Fibroblast of skin of abdomen (primary cell): ENCODE measurements at regions not wholly inside any gene's neighbourhood (a gene's known extent, or its start where the extent isn't known, plus 50 kb on each side); places are given as distances from the start of the nearest gene placed in this dataset.
A peak's percentile ranks its signal among the peaks of the same experiment; 100 is the strongest.

Experiments used
- DNase-seq: peaks from one replicate; pipeline ENCODE4 v3.0.0-alpha.2; 2013

DNA sequence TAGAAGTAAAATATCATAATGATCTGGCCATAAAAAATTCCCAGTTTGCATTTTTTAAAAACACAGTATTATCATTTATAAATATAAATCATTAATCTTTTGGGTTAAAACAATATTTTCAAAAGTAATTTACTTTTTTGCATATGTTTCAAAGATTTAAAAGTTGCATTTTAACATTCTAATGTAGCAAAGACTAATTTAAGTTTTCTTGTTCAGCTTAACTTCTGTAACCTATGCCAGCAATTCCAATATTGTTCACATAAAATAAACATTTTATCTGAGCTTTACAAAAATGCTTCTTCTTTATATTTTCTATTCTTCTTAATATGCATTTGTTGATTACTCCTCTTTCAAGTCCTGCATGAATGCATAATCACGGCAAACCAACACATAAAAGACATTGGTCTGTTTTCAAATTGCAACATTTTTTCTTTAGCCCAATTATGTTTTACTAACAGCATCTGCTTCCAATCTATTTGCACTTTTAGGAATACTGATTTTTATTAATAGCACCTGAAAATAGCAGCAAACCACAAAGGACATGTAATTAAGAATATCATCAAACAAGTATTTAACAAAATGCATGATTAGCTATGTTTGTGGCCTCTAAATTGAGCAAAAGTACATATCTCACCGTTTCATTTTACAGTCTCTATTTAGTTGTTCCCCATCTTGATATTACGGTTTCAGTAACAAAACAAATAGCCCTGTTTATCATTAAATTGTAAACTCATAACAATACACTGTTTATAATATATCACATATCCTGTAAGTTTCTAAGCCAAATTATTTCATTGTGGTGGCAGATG, 286.9 kb upstream of the NFE2L3 start:
- no peak for DNase-seq

GRCh38 chr7:25868509-25868908, 283.5 kb upstream of the NFE2L3 start:
- no peak for DNase-seq

DNA sequence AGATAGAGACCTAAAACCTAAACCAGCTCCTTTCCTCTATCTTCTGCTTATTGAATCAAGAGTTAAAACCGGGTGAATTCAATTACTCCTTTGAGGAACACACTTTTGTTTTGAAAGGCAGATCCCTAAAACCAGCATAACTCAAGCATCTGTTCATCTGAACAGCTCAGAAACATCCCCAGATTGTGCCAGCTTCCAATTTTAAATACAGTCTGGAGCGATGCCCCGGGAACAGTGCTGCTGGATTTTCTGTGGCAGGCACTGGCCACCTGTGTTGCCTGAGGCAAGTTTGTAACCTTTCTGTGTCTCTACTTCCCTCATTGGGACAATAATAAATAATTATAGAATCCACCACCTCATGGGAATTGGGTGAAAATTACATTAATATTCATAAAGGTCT, 281.4 kb upstream of the NFE2L3 start:
- no peak for DNase-seq

- DNase-seq, result no peak
Measured at GRCh38 chr7:25876092-25876491, 275.9 kb upstream of the NFE2L3 start.

DNA sequence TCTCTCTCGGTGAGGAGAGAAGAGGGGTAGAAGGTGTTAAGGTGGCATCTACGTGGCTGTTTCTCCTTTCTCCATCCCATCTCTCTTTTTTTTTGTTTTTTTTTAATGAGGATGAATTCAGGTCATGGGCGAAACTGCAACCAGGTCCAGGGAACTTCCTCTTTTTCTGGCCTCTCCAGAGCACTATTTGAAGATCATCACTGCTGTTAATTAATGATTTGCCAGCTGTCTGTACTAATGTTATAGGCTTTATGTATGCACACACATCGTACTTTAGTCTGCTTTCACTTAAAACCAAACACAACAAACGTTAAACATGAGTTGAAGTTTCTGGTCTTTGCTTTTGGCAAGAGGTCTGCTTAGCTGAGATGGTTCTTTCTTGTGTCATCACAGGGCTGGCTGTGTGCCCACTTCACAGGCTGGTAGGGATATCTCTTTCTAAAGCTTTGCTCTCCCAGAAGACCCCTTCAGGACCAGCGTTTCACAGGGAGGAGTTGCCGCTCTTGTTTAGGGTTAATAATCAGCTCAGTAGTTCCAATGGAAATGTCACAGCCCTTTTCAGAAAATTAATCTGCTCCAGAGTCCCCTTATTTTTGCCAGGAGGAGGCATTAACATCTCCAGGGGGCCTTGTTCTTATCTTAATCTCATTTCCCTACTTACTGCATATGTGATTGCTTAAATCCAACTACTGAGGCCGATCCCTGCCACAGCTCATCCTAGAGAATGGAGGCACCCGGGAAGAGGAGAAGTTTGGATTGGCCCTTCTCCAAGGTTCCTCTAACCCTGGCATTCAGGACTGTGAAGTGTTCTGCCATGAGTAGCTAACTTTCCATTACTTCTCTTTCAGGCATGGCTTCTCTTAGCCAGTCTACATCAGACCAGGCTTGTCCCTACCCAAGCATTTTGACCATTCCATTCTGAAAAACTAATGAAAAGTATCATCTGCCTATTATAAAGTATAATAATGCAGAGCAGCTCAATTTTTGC, 273.9 kb upstream of the NFE2L3 start:
- DNase-seq, result no peak

DNA sequence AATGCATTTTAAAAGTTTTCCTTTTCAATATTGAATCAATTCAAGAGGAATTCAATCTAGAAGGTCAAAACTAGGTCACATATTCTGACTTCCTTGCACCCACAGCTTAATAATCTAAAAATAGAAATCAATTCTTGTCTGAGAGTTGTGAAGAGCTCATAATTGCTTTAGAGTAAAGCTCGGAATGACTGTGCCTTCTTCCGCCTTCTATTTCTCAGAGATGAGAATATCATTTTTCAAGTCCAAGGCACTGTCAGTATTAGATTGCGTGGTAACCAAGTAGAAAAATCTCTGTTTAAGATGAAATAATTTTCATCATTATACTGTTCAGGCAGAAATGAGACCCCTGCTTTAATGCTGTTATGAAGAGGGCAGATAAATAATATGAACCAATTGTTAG, 272.2 kb upstream of the NFE2L3 start:
- no peak for DNase-seq

GRCh38 chr7:25881317-25882037, 270.5 kb upstream of the NFE2L3 start:
- DNase-seq, result no peak

- DNase-seq, result no peak
Measured at GRCh38 chr7:25882151-25882773, 269.7 kb upstream of the NFE2L3 start.

- no peak for DNase-seq
Measured at GRCh38 chr7:25884265-25884828, 267.7 kb upstream of the NFE2L3 start.

- DNase-seq, result no peak
Measured at GRCh38 chr7:25885057-25885576, 266.9 kb upstream of the NFE2L3 start.

GRCh38 chr7:25886387-25887240, 265.4 kb upstream of the NFE2L3 start:
- no peak for DNase-seq

DNA sequence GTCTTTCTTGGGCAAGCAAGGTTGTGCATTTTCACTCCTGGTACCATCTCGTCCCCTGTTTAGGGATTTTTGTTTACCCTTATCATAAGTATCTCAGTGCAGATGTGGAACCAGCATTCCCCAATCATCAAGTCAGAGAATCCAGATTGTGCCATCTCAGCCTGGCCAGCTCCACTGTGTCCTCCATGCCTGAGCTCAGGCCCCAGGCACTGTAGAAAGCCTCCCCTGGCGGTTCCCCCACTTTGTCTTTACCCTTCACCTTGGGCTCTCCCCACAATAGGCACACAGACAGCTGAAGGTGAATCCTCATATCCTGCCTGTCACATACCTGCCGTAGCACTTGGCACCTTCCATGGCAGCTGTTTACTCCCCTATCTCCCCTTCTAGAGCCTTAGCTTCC, 264.7 kb upstream of the NFE2L3 start:
- DNase-seq, result no peak

DNA sequence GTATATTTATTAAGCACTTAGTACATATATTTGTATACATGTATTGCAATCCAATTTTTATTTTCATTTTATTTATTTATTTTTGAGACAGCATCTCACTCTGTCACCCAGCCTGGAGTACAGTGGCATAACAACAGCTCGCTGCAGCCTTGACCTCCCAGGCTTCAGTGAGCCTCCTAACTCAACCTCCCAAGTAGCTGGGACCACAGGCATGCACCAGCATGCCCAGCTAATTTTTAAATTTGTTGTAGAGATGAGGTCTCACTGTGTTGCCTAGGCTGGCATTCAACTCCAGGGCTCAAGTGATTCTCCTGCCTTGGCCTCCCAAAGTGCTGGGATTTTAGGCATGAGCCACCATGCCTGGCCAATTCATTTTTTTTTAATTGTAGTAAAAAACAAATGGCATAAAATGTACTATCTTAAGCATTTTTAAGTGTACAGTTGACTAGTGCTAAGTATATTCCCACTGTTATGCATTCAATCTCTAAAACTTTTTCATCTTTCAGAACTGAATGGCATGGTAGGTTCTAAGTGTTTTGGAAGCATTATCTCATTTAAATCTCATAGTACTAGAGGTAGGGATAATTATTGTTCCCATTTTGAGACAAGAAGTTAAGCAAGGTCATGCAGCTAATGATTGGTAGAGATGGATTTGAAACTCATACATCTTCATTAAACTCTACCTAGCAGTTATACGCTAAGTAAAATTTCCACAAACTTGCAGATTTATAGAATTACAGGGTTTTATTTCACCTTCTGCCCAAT, 264.0 kb upstream of the NFE2L3 start:
- DNase-seq, result no peak

DNA sequence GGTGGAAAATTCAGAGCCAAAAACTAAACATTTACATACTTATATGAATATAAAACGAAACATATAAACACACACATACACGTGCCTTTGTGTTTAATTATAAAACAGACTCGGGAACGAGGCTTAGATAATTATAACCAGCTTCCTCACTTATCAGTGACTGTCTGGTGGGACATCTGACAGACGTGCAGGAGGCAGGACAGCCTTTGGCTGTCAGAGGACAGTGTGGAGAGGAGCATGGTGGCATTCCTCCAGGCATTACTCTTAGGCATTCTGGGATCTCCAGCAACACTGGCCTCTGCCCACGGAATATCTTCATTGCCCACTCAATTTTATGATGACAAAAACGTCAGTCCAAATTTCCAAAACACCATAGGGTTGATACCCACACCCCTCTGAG, 262.2 kb upstream of the NFE2L3 start:
- DNase-seq, result no peak

DNA sequence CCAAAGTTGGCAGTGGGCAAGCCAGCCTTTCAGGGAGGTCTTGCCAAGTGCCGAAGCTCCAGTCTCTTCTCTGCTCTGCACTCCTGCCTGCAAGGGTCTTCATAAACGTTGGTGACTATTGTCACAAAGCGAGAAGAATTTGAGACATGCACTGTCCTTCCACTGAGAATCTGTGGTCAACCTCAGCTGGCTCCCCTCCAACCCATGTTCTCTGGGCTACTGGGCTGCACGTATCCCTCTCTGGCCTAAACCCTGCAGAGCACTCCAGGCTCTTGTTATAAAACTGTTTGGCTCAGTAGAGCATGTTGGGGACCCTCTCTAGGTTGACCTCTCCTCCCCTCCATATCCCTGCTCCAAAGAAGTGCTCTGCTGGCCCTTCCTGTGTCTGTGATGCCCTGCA, 260.4 kb upstream of the NFE2L3 start:
- DNase-seq, result no peak

DNA sequence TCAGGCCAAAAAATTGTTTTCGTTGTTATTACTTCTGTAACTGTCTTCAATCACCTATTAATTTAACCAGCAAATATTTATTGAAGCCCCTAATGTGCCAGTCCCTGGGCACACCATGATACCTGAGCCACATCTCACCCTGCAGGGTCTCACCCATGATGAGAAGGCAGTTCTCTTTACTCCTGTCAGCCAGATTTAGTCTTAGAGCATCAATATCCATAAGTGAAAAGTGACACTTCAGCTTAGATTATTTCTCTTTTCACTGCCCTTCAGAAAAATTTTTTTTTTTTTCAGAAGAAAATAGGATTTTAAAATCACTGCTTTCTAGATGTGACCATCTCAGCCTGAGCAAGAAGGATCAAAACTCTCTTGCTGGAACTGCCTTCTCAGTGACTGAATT, 258.6 kb upstream of the NFE2L3 start:
- no peak for DNase-seq

DNA sequence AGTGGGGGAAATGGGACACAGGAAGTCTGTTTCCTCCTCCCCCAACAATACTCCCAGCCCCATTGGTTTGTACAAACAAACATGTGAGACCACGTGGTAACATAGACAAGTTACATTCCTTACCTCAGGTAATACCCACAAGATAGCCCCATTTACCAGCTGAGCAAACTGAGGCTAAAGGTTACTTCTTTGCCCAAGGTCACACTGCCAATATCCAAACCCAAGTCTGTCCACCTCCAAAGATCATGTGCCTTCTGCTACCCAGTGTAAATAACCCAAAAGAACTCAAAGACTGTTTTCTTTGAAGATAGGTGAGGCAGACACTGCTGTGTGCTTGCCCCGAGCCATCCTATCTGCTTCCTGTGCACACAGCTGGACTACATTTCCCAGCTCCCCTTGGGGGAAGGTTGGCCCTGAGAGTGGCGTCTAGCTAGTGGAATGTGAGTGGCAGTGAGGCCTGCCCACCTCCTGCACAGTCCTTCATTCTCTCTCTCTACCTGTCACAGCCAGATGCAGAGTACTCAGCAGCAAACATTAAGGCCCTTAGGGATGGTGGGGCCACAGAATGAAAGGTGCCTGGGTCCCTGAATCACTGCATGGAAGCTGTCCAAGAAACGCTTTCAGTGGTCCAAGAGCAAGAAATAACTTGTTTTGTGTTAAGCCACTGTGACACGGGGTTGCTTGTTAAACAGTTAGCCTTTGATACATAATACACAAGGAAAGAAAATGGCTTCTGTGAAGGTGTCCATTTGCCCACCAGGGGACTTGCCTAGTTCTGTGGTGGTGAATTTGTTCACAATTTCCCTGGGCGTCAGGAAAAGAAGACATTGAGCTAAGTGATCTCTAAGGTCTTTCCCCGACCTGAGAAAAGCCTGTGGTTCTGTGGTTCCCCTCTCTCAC, 257.7 kb upstream of the NFE2L3 start:
- no peak for DNase-seq

- DNase-seq, result peak; percentile 21
Measured at GRCh38 chr7:25894902-25895791, 256.9 kb upstream of the NFE2L3 start.
